HG03469 (cell line): ENCODE measurements at regions not wholly inside any gene's neighbourhood (a gene's known extent, or its start where the extent isn't known, plus 50 kb on each side); places are given as distances from the start of the nearest gene placed in this dataset.

ENCODE experiments used
- ATAC-seq: cut with Tn5 transposase; IDR thresholded peaks from one replicate; pipeline ENCODE4 v1.9.1; 2021; ENCODE audit warnings: mild to moderate bottlenecking, moderate library complexity, moderate number of reproducible peaks; ENCODE audit not compliant: unreplicated experiment

- no peak for ATAC-seq
Measured at GRCh38 chr6:113739041-113739655, 118.0 kb upstream of the MARCKS start.

DNA sequence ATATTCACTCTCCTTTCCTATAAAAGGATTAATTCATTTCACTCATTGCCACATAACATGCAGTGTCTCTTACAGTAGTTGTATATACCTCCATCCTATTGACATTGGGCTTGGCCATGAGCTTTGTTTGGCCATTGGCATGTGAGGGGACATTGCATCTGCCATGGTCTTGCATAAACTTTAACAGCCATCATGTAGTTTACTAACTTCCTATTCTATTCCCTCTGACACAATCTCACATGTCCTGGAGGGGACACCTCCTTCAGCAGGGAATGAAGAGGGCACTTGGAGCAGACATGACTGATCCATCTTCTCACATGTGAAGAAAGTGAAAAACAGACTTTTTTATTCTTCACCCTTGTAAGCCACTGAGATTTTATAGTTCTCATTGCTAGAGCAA, 115.5 kb upstream of the MARCKS start:
- ATAC-seq, result no peak

GRCh38 chr6:113742342-113742741, 114.8 kb upstream of the MARCKS start:
- no peak for ATAC-seq

- ATAC-seq, result no peak
Measured at GRCh38 chr6:113744861-113745260, 112.3 kb upstream of the MARCKS start.

GRCh38 chr6:113750151-113750855, 106.8 kb upstream of the MARCKS start:
- no peak for ATAC-seq

- no peak for ATAC-seq
Measured at GRCh38 chr6:113754291-113754690, 102.9 kb upstream of the MARCKS start.

DNA sequence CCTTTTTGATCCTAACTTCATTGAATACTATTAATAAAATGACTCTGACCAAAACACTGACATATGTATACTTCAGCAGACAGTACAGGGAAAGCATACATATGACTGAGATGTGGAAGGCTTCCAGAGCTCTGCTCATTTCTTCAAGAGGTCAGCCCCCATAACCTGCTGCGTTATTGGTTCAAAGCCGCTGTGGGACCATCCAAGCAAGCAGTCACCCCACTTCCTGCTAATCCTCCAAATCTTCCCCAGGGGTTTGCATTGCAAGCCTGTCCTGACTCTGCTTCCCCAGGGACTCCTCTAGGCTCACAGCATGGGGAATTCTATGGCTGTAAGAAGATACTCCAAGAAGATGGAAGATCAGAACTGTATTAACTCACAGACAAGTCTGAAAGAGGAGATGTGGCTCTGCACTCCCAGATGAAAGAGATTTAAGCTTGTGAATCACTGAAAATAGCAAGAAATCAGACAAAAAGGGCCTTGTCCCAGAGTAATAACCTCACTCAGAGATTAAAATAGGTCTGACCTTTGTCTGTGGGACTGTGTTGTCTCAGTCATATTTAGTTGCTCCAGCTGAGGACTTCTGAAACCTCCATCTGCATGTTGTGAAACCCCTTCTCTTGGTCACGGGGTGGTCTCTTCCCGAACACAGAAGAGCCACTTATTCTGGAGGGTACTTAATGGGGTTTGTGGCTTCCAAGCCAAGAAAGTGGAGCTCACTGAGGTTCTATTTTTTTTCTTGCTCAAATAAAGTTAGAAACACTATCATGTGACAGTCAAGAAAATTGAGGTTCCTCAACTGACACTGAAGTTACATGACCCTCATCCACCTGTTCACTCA, 101.5 kb upstream of the MARCKS start:
- ATAC-seq, result peak; percentile 57

DNA sequence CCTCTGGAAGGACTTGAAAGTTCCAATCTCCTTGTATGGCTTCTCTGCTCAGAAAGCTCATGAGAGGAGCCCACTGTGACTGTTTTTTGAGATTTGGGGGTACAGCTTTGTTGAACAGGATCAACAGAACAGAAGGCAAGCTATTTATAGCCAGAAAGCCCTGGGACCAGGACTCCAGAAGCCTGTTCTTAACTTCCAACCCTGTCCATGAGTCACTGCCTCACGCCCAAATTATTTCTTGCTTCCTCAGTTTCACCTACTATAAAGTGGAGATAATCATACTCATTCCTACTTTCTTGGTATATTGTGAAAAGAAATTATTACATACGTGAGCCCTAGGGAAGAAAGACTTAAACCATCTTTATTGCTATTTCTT, 100.9 kb upstream of the MARCKS start:
- ATAC-seq, result no peak

- ATAC-seq, result no peak
Measured at GRCh38 chr6:113758214-113758613, 98.9 kb upstream of the MARCKS start.

DNA sequence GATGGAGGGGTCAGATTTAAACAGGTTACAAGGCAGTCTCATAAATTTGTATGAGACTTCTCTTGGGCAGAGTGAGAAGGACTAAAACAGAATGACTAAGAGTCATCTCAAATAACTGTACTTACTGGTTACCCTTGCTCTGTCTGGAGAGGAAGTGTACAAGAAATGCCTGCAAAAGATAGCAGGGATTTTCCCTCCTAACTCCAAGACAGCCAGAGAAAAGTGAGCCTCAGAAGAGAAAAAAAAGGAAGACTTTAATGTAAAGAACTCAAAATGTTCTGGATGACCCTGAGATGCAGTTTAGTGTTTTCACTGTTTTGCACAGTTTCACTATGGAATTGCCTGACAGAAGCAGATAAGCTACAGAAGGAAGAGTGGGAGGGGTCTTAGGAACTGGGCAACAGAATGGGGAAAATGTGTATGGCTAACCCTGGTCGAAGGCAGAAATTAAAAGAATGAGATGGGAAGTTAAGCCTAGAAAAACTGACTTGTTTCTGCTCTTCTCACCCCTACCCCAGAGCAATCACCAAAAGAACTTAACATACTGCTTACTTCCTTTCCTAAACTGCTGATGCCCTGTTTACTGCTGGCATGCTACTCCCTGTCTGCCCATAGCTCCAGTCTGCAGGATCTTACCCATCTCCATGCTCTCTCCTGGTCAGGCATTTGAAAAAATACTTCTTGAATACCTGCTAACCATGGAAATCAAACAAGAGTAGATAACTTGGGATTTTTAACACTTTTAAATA, 98.1 kb upstream of the MARCKS start:
- peak; percentile 39 for ATAC-seq

- no peak for ATAC-seq
Measured at GRCh38 chr6:113762641-113763040, 94.5 kb upstream of the MARCKS start.

DNA sequence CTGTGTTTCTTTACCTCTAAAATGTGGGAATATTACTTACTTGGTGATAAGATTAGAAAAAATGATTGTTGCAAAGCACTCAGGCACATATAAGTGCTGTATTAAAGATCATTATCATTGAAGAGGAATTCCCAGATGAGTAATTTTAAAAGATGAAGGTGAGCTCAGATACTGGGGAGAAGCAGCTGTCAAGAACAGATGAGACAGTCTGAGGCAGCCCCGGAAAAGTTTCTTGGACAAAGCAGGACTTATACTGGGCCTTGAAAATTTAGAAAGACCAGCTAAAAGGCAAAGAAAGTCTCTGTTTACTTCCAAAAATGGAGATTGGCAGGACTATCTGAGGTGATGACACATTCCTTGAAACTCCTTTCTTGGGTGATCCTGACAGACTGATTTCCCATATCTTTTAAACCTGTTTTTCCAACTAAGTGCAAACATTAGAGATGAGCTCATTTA, 93.8 kb upstream of the MARCKS start:
- ATAC-seq, result no peak

- no peak for ATAC-seq
Measured at GRCh38 chr6:113763876-113764275, 93.3 kb upstream of the MARCKS start.

- ATAC-seq, result no peak
Measured at GRCh38 chr6:113765909-113766308, 91.2 kb upstream of the MARCKS start.

DNA sequence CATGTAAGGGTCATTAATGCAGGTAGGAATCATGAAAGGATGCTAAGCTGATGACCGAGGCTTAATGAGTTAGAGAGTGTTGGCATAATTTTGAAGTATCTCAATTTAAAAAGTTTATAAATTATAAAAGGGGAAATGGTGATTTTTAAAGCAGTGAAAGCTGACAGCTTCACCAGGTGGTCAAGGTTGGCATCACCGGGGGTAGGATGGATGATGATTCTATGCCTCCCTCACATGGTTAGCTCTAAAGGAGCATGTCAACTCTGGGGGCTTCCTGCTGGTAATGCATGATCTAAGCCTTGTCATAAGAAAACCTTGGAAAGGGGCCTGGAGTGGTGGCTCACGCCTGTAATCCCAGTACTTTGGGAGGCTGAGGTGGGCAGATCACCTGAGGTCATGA, 89.2 kb upstream of the MARCKS start:
- ATAC-seq, result no peak

GRCh38 chr6:113772961-113773360, 84.2 kb upstream of the MARCKS start:
- ATAC-seq, result no peak

DNA sequence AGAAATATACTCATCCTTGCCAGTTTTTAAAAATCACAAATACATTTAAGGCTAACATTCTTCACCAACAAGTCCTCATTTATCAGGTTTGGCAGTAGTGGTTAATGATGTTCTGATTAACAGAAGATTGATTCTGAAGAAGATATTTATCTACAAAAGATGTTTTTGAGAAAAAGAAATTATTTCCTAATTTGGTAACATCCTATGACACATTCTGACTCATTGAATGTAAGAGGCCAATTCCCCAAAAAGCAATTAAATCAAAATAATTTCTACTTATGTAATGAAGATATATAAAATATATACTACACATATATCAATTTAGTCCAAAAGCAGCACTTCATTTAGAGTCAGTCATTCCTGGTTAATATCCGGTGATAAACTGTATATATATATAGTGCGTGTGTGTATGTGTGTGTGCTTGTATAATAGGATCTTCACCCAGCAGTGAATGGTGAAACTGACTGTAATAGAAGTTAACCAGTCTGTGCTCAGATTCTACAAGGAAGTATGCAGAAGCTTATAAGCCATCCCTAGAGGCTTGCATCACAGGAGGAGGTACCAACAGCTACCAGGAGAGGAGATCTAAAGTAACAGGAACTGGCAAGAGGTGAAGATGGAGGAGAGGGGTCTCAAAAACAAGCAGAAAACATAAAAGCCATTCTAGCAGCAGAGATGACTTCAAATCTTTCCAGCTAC, 82.9 kb upstream of the MARCKS start:
- no peak for ATAC-seq

DNA sequence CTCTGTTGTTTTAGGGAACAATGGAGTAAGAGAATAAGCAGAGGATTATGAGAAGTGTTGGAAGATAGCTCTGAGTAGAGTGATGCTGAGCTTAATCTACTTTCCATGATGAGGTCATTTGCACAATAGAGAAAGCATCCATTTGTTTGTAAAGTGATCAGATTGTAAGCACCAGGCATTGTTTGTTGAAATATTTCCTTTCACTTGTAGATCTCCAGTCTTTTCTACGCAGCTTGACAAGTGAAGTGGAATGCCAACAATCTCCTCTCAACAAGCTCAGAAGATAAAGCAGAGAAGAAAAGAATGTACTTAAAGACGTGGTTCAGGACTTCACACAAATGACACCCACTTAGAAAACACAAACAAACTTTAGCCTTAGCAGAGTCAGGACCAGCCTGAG, 80.1 kb upstream of the MARCKS start:
- ATAC-seq, result no peak

GRCh38 chr6:113777601-113778000, 79.5 kb upstream of the MARCKS start:
- ATAC-seq, result no peak

- ATAC-seq, result no peak
Measured at GRCh38 chr6:113779656-113780055, 77.5 kb upstream of the MARCKS start.

DNA sequence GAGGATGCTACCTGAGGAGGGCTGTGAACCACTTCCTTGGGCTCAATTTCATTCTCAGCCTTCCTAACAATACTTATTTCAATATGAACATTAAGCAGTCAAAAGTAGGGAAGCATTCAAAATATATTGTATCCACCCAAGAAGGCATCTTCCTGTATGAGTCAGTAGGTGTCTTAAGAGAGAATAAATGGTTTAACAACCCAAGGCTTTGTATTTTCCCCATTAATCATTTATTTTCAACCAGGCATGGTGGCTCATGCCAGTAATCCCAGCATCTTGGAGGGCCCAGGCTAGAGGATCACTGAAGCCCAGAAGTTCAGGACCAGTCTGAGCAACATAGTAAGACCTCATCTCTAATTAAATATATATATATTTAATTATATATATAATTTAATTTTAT, 74.5 kb upstream of the MARCKS start:
- ATAC-seq, result no peak
